ENCODE measurements at regions not wholly inside any gene's neighbourhood (a gene's known extent, or its start where the extent isn't known, plus 50 kb on each side); places are given as distances from the start of the nearest gene placed in this dataset.

DNA sequence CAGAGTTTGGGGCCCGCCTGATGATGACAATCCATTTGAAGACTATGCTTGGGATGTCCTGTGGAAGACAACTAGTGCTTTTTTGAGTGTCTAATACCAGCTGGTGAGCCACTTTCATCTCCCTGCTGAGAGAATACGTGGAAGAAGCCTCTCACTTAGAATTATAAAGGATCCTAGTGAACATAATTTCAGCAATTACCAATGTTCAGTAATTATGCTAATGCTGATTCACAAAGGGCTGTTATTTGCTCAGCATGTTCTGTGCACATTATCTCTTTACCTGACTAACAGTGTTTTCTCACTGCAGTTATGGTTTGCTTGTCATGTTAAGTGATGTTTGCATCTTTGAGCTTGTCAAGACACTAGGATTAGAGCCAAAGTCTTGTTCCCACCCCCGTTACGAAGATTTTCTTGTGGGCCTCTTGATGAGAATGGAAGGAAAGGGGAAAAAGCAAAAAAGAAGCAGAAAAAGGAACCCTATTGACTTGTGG, 282.1 kb upstream of the CHD6 start:
- DNase-seq (ENCODE audit: insufficient read length, low spot score, missing footprints) = no peak
- TF ChIP-seq, protein P1, sequence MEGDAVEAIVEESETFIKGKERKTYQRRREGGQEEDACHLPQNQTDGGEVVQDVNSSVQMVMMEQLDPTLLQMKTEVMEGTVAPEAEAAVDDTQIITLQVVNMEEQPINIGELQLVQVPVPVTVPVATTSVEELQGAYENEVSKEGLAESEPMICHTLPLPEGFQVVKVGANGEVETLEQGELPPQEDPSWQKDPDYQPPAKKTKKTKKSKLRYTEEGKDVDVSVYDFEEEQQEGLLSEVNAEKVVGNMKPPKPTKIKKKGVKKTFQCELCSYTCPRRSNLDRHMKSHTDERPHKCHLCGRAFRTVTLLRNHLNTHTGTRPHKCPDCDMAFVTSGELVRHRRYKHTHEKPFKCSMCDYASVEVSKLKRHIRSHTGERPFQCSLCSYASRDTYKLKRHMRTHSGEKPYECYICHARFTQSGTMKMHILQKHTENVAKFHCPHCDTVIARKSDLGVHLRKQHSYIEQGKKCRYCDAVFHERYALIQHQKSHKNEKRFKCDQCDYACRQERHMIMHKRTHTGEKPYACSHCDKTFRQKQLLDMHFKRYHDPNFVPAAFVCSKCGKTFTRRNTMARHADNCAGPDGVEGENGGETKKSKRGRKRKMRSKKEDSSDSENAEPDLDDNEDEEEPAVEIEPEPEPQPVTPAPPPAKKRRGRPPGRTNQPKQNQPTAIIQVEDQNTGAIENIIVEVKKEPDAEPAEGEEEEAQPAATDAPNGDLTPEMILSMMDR (IDR thresholded peaks at IDR 0.05; ENCODE audit: extremely low read depth, low read depth, low read length) = no peak
- Histone ChIP-seq H3K4me1 (ENCODE audit: insufficient read depth, low read length) (no peaks in the 10 kb centered on the region), H3K27ac (ENCODE audit: low read depth, low read length) (no peak overlapping the region), H3K4me3 (ENCODE audit: insufficient read depth, low read length) (no peak overlapping the region), H2AFZ (ENCODE audit: low read length) (no peak overlapping the region), H3K4me2 (ENCODE audit: insufficient read depth, low read length) (no peak overlapping the region), H3K9me3 (ENCODE audit: low read depth, low read length) (no peaks in the 10 kb centered on the region), H3K79me2 (ENCODE audit: insufficient read depth, low read length) (no peaks in the 10 kb centered on the region), H3K36me3 (ENCODE audit: insufficient read depth, low read length) (no peaks in the 10 kb centered on the region), H3K27me3 (ENCODE audit: insufficient read depth, low read length) (no peaks in the 10 kb centered on the region), H4K20me1 (ENCODE audit: insufficient read depth, low read length) (no peaks in the 10 kb centered on the region)

GRCh38 chr20:41897708-41898107, 279.5 kb upstream of the CHD6 start:
- H2AFZ ChIP-seq (ENCODE audit: low read length) = no peak overlapping the region
- DNase-seq (ENCODE audit: insufficient read length, low spot score, missing footprints) = no peak
- no peaks in the 10 kb centered on the region for H3K4me1 ChIP-seq (ENCODE audit: insufficient read depth, low read length)
- no peaks in the 10 kb centered on the region for H3K36me3 ChIP-seq (ENCODE audit: insufficient read depth, low read length)
- H3K27ac ChIP-seq (ENCODE audit: low read depth, low read length) = no peak overlapping the region
- no peak overlapping the region for H3K4me2 ChIP-seq (ENCODE audit: insufficient read depth, low read length)
- H3K27me3 ChIP-seq (ENCODE audit: insufficient read depth, low read length) = no peaks in the 10 kb centered on the region
- TF ChIP-seq, protein P1 (IDR thresholded peaks at IDR 0.05; ENCODE audit: extremely low read depth, low read depth, low read length) = no peak
- H3K9me3 ChIP-seq (ENCODE audit: low read depth, low read length) = no peaks in the 10 kb centered on the region
- H4K20me1 ChIP-seq (ENCODE audit: insufficient read depth, low read length) = no peaks in the 10 kb centered on the region
- H3K79me2 ChIP-seq (ENCODE audit: insufficient read depth, low read length) = no peaks in the 10 kb centered on the region
- H3K4me3 ChIP-seq (ENCODE audit: insufficient read depth, low read length) = no peak overlapping the region

GRCh38 chr20:41895241-41896032, 277.3 kb upstream of the CHD6 start:
- Histone ChIP-seq H3K4me3 (ENCODE audit: insufficient read depth, low read length) (no peak overlapping the region), H3K79me2 (ENCODE audit: insufficient read depth, low read length) (no peaks in the 10 kb centered on the region), H2AFZ (ENCODE audit: low read length) (no peak overlapping the region), H3K27me3 (ENCODE audit: insufficient read depth, low read length) (no peaks in the 10 kb centered on the region), H3K4me1 (ENCODE audit: insufficient read depth, low read length) (no peaks in the 10 kb centered on the region), H3K9me3 (ENCODE audit: low read depth, low read length) (no peaks in the 10 kb centered on the region), H4K20me1 (ENCODE audit: insufficient read depth, low read length) (no peaks in the 10 kb centered on the region), H3K36me3 (ENCODE audit: insufficient read depth, low read length) (no peaks in the 10 kb centered on the region), H3K4me2 (ENCODE audit: insufficient read depth, low read length) (no peak overlapping the region), H3K27ac (ENCODE audit: low read depth, low read length) (no peak overlapping the region)
- TF ChIP-seq, protein P1 (IDR thresholded peaks at IDR 0.05; ENCODE audit: extremely low read depth, low read depth, low read length) = no peak
- DNase-seq (ENCODE audit: insufficient read length, low spot score, missing footprints) = no peak

GRCh38 chr20:41894255-41894963, 276.2 kb upstream of the CHD6 start:
- TF ChIP-seq, protein P1 (IDR thresholded peaks at IDR 0.05; ENCODE audit: extremely low read depth, low read depth, low read length) = no peak
- no peaks in the 10 kb centered on the region for H3K9me3 ChIP-seq (ENCODE audit: low read depth, low read length)
- H3K36me3 ChIP-seq (ENCODE audit: insufficient read depth, low read length) = no peaks in the 10 kb centered on the region
- H3K4me3 ChIP-seq (ENCODE audit: insufficient read depth, low read length) = no peak overlapping the region
- H3K79me2 ChIP-seq (ENCODE audit: insufficient read depth, low read length) = no peaks in the 10 kb centered on the region
- no peak overlapping the region for H3K4me2 ChIP-seq (ENCODE audit: insufficient read depth, low read length)
- DNase-seq (ENCODE audit: insufficient read length, low spot score, missing footprints) = no peak
- H3K4me1 ChIP-seq (ENCODE audit: insufficient read depth, low read length) = no peaks in the 10 kb centered on the region
- no peak overlapping the region for H3K27ac ChIP-seq (ENCODE audit: low read depth, low read length)
- no peaks in the 10 kb centered on the region for H3K27me3 ChIP-seq (ENCODE audit: insufficient read depth, low read length)
- H2AFZ ChIP-seq (ENCODE audit: low read length) = no peak overlapping the region
- H4K20me1 ChIP-seq (ENCODE audit: insufficient read depth, low read length) = no peaks in the 10 kb centered on the region
